Endothelial cell of umbilical vein (primary cell): ENCODE measurements at regions not wholly inside any gene's neighbourhood (a gene's known extent, or its start where the extent isn't known, plus 50 kb on each side); places are given as distances from the start of the nearest gene placed in this dataset.
"Not testable (repeated sequence)": the region's sequence is repeated elsewhere in the genome, so short reads cannot be mapped to it uniquely, and the experiment has no call there.

ENCODE experiments used
- BruUV-seq: library from RNA; stranded (reverse); fragments of 400-500 nt; replicated peaks from 2 replicates; lab custom pipeline; 2021; lab: Mats Ljungman, UMichigan
- CTCF ChIA-PET: fragments of 300-600, 350-600 bp; sonication (Branson Sonifier 250); formaldehyde crosslinking; loops from one replicate; lab custom pipeline; 2021; ENCODE audit warnings: antibody characterized with exemption, inconsistent platforms; lab: Charles Lee
- POLR2A ChIA-PET: fragments of 300-600, 350-600 bp; sonication (Branson Sonifier 250); formaldehyde crosslinking; loops from one replicate; lab custom pipeline; 2021; ENCODE audit warnings: antibody characterized with exemption, inconsistent platforms; lab: Charles Lee
- DNase-seq: peaks from one replicate; pipeline ENCODE4 v3.0.0-alpha.2; 2011; ENCODE audit warnings: low read depth, low spot score
- FAIRE-seq: peaks from 2 replicates; lab custom pipeline; 2011; peaks lifted over from hg19 to GRCh38; lab: Jason Lieb, UNC
- H2AFZ ChIP-seq: 2 replicates; pipeline ENCODE4 v1.6.0; 2012; ENCODE audit warnings: low read depth, low read length, control low read depth, inconsistent platforms
- H3K27ac ChIP-seq: 2 replicates; pipeline ENCODE4 v1.5.1; 2011; ENCODE audit warnings: low read depth, mild to moderate bottlenecking, control low read depth, low read length, moderate library complexity; ENCODE audit not compliant: insufficient read depth
- H3K27me3 ChIP-seq, 2 experiments: 2 replicates each; pipeline versions ENCODE4 v1.6.0 to v1.6.1; 2011; ENCODE audit warnings: low read length in 2 of 2, mixed read lengths in 1 of 2; ENCODE audit not compliant: control insufficient read depth in 2 of 2, insufficient read depth in 2 of 2
- H3K36me3 ChIP-seq, 2 experiments: 2 replicates in 1 of 2; 3 replicates in 1 of 2; pipeline ENCODE4 v1.5.1; 2011; ENCODE audit warnings: low read length in 2 of 2, mild to moderate bottlenecking in 1 of 2, moderate library complexity in 1 of 2; ENCODE audit not compliant: control insufficient read depth in 2 of 2, insufficient read depth in 2 of 2; ENCODE audit errors: extremely low read depth in 1 of 2
- H3K4me1 ChIP-seq: 3 replicates; pipeline ENCODE4 v1.5.1; 2011; ENCODE audit warnings: mild to moderate bottlenecking, low read length; ENCODE audit not compliant: control insufficient read depth, insufficient read depth; ENCODE audit errors: extremely low read depth
- H3K4me2 ChIP-seq: 2 replicates; pipeline ENCODE4 v1.6.1; 2011; ENCODE audit warnings: low read length, control low read depth, mixed read lengths; ENCODE audit not compliant: insufficient read depth
- H3K4me3 ChIP-seq, 3 experiments: fragments of 200-600 bp in 1 of 3; sonication (generic), shearing (Covaris generic) in 1 of 3; replicated peaks in 1 of 3; 2 replicates each; pipeline ENCODE4 v1.5.1; 2011 to 2016; ENCODE audit warnings: control low read depth in 3 of 3, low read length in 3 of 3, mild to moderate bottlenecking in 2 of 3, inconsistent platforms in 1 of 3, low read depth in 1 of 3, moderate library complexity in 1 of 3; ENCODE audit not compliant: insufficient read depth in 1 of 3
- H3K79me2 ChIP-seq: 2 replicates; pipeline ENCODE4 v1.6.0; 2012; ENCODE audit warnings: low read length, inconsistent platforms; ENCODE audit not compliant: control insufficient read depth, insufficient read depth
- H3K9ac ChIP-seq: replicated peaks from 2 replicates; pipeline ENCODE3; 2011; ENCODE audit warnings: low read length, control low read depth; ENCODE audit not compliant: insufficient read depth; ENCODE audit errors: extremely low read depth
- H3K9me1 ChIP-seq: replicated peaks from 3 replicates; pipeline ENCODE4 v1.6.0; 2011; ENCODE audit warnings: mild to moderate bottlenecking, low read length; ENCODE audit not compliant: control insufficient read depth, insufficient read depth; ENCODE audit errors: extremely low read depth
- H3K9me3 ChIP-seq: replicated peaks from 2 replicates; pipeline ENCODE4 v1.5.1; 2012; ENCODE audit warnings: low read length, inconsistent platforms; ENCODE audit not compliant: control insufficient read depth, insufficient read depth
- H4K20me1 ChIP-seq: replicated peaks from 2 replicates; pipeline ENCODE3; 2011; ENCODE audit warnings: mild to moderate bottlenecking, low read length; ENCODE audit not compliant: control insufficient read depth, insufficient read depth; ENCODE audit errors: extremely low read depth
- FOS ChIP-seq: IDR thresholded peaks from 2 replicates; pipeline ENCODE4 v1.6.1; 2011; ENCODE audit warnings: mild to moderate bottlenecking, low read length, moderate library complexity, borderline replicate concordance; ENCODE audit not compliant: insufficient read depth
- JUN ChIP-seq: IDR thresholded peaks from 2 replicates; pipeline ENCODE4 v1.6.1; 2011; ENCODE audit warnings: borderline replicate concordance, low read depth; ENCODE audit not compliant: insufficient read length, insufficient read depth
- POLR2A ChIP-seq: IDR thresholded peaks from 2 replicates; pipeline ENCODE4 v1.6.1; 2012; ENCODE audit warnings: low read depth, mild to moderate bottlenecking, control low read depth, low read length
- POLR2AphosphoS5 ChIP-seq: IDR thresholded peaks from 2 replicates; pipeline ENCODE4 v1.6.1; 2012; ENCODE audit warnings: low read depth, mild to moderate bottlenecking, control low read depth, low read length, moderate library complexity; ENCODE audit not compliant: insufficient read depth
- dilution Hi-C: fragments of 300-500 bp; cut with MboI; formaldehyde crosslinking; loops from one replicate; pipeline ENCODE4 v1.15.0; 2019; ENCODE audit warnings: low sequenced_read_pairs; ENCODE audit not compliant: extremely low pct_ligation_motif_present
- intact Hi-C: fragments of 100-400 bp; cut with micrococcal nuclease; formaldehyde crosslinking; loops from one replicate; pipeline ENCODE4 v1.10.0; 2022

DNA sequence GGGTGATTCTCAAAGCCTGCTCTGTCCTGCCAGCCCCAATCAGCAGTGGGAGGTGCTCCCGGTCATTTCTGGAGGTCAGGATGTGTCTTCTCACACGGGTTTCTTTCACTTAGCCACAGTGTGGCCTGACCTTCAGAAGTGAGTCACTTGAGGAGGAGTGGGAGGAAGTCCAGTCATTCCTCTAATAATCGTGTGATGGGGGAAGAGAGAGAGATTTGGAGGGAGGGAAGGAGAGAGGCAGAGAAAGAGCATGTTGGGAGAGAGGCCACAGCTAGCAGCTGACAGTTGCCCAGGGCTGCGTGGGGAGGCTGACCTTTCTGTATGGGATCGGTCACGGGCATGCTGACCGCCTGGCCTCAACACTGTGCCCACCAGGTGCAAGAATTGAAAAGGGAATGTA is 139.9 kb downstream of the NPIPB11 start:
- Histone ChIP-seq H3K27ac (peak overlapping the region; percentile 84), H3K4me2 (peak overlapping the region; percentile 36), H3K4me1 (peaks cover 48% of the 10 kb centered on the region)
- H3K9ac ChIP-seq, H3K9me1 ChIP-seq, H3K27me3 ChIP-seq, H2AFZ ChIP-seq, H4K20me1 ChIP-seq, POLR2A ChIA-PET, dilution Hi-C loops, H3K4me3 ChIP-seq, H3K79me2 ChIP-seq, H3K9me3 ChIP-seq, BruUV-seq, H3K36me3 ChIP-seq, CTCF ChIA-PET, intact Hi-C loops: not testable (repeated sequence)
- TF ChIP-seq FOS = peak; percentile 72
- TF ChIP-seq JUN = peak; percentile 65
- DNase-seq (peak; percentile 81), FAIRE-seq (peak; percentile 94)

DNA sequence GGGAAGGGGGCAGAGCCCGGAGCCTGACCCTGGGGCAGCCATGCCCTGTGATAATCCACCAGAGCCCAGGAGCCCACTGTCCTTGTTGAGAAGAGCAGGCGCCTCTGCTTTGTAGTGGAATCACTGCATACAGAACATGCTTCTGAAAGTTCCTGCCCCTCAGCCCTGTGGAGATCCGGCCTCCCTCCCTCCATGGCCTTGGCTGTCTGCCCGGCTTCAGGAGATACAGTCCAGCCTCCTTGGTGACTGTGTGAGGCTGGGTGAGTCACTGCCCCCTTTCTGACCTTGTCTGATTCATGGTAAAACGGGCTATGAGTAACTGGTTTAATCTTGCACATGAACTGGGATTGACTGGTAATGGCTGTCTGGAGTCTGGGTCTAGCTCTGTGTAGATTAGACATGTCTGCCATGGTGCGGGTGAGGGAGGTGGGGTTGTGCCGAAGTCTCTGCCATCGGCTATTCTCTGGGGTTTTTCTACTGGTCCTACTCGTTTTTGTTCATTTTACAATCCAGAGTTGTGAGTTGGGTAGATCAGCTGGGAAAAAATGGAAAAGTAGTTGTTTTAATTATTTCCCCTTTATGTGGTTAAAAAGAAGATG is 141.2 kb downstream of the NPIPB11 start:
- intact Hi-C loops, BruUV-seq, H3K36me3 ChIP-seq, H3K27me3 ChIP-seq, H3K9me3 ChIP-seq, H3K79me2 ChIP-seq, H4K20me1 ChIP-seq, POLR2A ChIA-PET, H3K9me1 ChIP-seq, H3K9ac ChIP-seq, CTCF ChIA-PET, H2AFZ ChIP-seq, H3K4me2 ChIP-seq, dilution Hi-C loops: not testable (repeated sequence)
- peak overlapping the region; percentile 82 for H3K27ac ChIP-seq
- TF ChIP-seq JUN (peak; percentile 45), POLR2AphosphoS5 (peak; percentile 68), POLR2A (peak; percentile 22), FOS (peak; percentile 59)
- peak; percentile 99 for FAIRE-seq
- H3K4me1 ChIP-seq = peaks cover 51% of the 10 kb centered on the region
- peak; percentile 98 for DNase-seq
- H3K4me3 ChIP-seq = peak overlapping the region in 1 of 3 experiments; percentile 39

DNA sequence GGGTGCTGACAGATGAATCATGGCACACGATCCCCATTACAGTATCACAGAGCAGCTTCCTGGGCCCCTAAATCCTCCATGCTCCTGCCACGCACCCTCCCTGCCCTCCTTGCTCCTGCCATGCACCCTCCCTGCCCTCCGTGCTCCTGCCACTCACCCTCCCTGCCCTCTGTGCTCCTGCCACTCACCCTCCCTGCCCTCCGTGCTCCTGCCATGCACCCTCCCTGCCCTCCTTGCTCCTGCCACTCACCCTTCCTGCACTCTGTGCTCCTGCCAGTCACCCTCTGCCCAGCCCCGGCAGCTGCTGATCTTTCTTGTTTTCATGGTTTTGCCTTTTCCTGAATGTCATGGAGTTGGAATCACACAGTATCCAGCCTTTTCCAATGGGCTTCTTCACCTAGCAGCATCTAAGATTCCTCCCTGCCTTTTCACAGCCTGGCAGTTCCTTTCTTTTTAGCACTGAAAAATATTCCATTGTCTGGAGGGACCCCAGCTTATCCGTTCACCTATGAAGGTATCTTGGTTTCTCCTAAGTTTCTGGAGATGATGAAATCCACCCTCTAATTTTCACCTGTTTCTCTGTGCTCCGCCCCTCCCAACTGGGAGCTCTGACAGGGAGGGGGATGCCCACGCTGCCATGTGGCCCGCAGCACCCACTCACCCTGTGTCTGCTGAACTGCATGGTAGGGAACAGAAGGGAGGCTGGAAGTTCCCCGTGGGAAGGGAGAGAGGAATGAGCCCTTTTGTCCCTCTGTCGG is 142.3 kb downstream of the NPIPB11 start:
- peak; percentile 27 for DNase-seq
- H2AFZ ChIP-seq, BruUV-seq: not testable (repeated sequence)

More for the DNA sequence above, 142.3 kb downstream of the NPIPB11 start:
- Histone ChIP-seq H3K9ac (peak overlapping the region; percentile 47), H3K27ac (peak overlapping the region; percentile 82), H3K4me1 (peaks cover 46% of the 10 kb centered on the region)
- FAIRE-seq = peak; percentile 70
- H3K79me2 ChIP-seq, intact Hi-C loops, CTCF ChIA-PET, H3K9me1 ChIP-seq, H3K9me3 ChIP-seq, H4K20me1 ChIP-seq, H3K4me2 ChIP-seq, H3K27me3 ChIP-seq, H3K36me3 ChIP-seq, H3K4me3 ChIP-seq, POLR2A ChIA-PET, dilution Hi-C loops: not testable (repeated sequence)
